H1 (cell line): ENCODE measurements at regions not wholly inside any gene's neighbourhood (a gene's known extent, or its start where the extent isn't known, plus 50 kb on each side); places are given as distances from the start of the nearest gene placed in this dataset.

Source experiments
- CTCF ChIA-PET: fragments of 300-600 bp; sonication (Branson Sonifier 250); formaldehyde crosslinking; loops from one replicate; lab custom pipeline; 2021; ENCODE audit not compliant: partially characterized antibody; lab: Charles Lee
- POLR2A ChIA-PET: fragments of 300-600 bp; sonication (Branson Sonifier 250); formaldehyde crosslinking; loops from one replicate; lab custom pipeline; 2021; ENCODE audit warnings: inconsistent platforms; ENCODE audit not compliant: partially characterized antibody; lab: Charles Lee
- DNase-seq, 2 experiments: peaks; one replicate each; pipeline versions ENCODE4 v3.0.0 to v3.0.0-alpha.2; 2010 to 2022; ENCODE audit warnings: low spot score in 2 of 2, low read depth in 1 of 2, mixed read lengths in 1 of 2
- FAIRE-seq: peaks from 2 replicates; lab custom pipeline; 2011; peaks lifted over from hg19 to GRCh38; lab: Jason Lieb, UNC
- H2AFZ ChIP-seq: 2 replicates; pipeline ENCODE4 v1.8.1; 2012; ENCODE audit warnings: low read length, inconsistent platforms
- H2AK5ac ChIP-seq: 2 replicates; pipeline ENCODE4 v1.6.1; 2013; ENCODE audit warnings: low read depth, low read length
- H2BK120ac ChIP-seq: replicated peaks from 2 replicates; pipeline ENCODE3; 2013; ENCODE audit warnings: low read depth, low read length, inconsistent platforms
- H2BK12ac ChIP-seq: 2 replicates; pipeline ENCODE4 v1.6.1; 2013; ENCODE audit warnings: low read depth, low read length
- H2BK15ac ChIP-seq: 2 replicates; pipeline ENCODE4 v1.6.1; 2013; ENCODE audit warnings: low read length
- H2BK20ac ChIP-seq: 2 replicates; pipeline ENCODE4 v1.6.1; 2013; ENCODE audit warnings: low read length
- H2BK5ac ChIP-seq: 2 replicates; pipeline ENCODE4 v1.6.1; 2013; ENCODE audit warnings: low read depth, low read length
- H3K14ac ChIP-seq: 2 replicates; pipeline ENCODE4 v1.6.1; 2013; ENCODE audit warnings: inconsistent platforms; ENCODE audit not compliant: insufficient read length
- H3K18ac ChIP-seq: 2 replicates; pipeline ENCODE4 v1.6.1; 2013; ENCODE audit warnings: low read length; ENCODE audit errors: extremely low read depth
- H3K23ac ChIP-seq: 2 replicates; pipeline ENCODE4 v1.6.1; 2013; ENCODE audit warnings: inconsistent platforms; ENCODE audit not compliant: insufficient read length
- H3K23me2 ChIP-seq: 2 replicates; pipeline ENCODE4 v1.6.1; 2013; ENCODE audit warnings: low read depth, low read length
- H3K27ac ChIP-seq: 2 replicates; pipeline ENCODE4 v1.6.1; 2011; ENCODE audit warnings: low read depth, low read length, inconsistent platforms
- H3K27me3 ChIP-seq, 4 experiments: replicated peaks in 1 of 4; 1 replicate in 1 of 4; 2 replicates in 3 of 4; pipeline versions ENCODE4 v1.6.1 to v1.8.1; 2011 to 2013; ENCODE audit warnings: low read length in 3 of 4, mild to moderate bottlenecking in 3 of 4, inconsistent platforms in 2 of 4, mixed read lengths in 2 of 4, moderate library complexity in 1 of 4; ENCODE audit not compliant: control insufficient read depth in 3 of 4, insufficient read depth in 3 of 4; ENCODE audit errors: extremely low read depth in 1 of 4
- H3K36me3 ChIP-seq, 4 experiments: 2 replicates each; pipeline versions ENCODE4 v1.6.1 to v1.8.1; 2011 to 2013; ENCODE audit warnings: mild to moderate bottlenecking in 4 of 4, low read length in 3 of 4, moderate library complexity in 2 of 4, control low read depth in 1 of 4, inconsistent platforms in 1 of 4; ENCODE audit not compliant: insufficient read depth in 4 of 4, control insufficient read depth in 2 of 4
- H3K4ac ChIP-seq: replicated peaks from 2 replicates; pipeline ENCODE3; 2013; ENCODE audit warnings: low read length, low read depth, mixed read lengths, inconsistent platforms; ENCODE audit not compliant: insufficient read length
- H3K4me1 ChIP-seq, 4 experiments: replicated peaks in 1 of 4; 1 replicate in 1 of 4; 2 replicates in 3 of 4; pipeline versions ENCODE4 v1.6.1 to v1.8.1; 2011 to 2013; ENCODE audit warnings: low read length in 3 of 4, inconsistent platforms in 2 of 4, mixed read lengths in 1 of 4; ENCODE audit not compliant: insufficient read depth in 4 of 4, control insufficient read depth in 3 of 4
- H3K4me2 ChIP-seq, 2 experiments: 2 replicates each; pipeline versions ENCODE4 v1.6.1 to v1.8.1; 2011 to 2013; ENCODE audit warnings: low read depth in 2 of 2, low read length in 2 of 2, control low read depth in 1 of 2, inconsistent platforms in 1 of 2, mild to moderate bottlenecking in 1 of 2; ENCODE audit not compliant: insufficient read depth in 1 of 2
- H3K4me3 ChIP-seq, 4 experiments: fragments of 200-600, 300-600 bp in 1 of 4; sonication (generic), shearing (Covaris generic), sonication (Bioruptor Twin) in 1 of 4; 2 replicates each; pipeline versions ENCODE4 v1.5.1 to v1.8.1; 2011 to 2016; ENCODE audit warnings: low read length in 4 of 4, low read depth in 3 of 4, control low read depth in 2 of 4, inconsistent platforms in 2 of 4, mild to moderate bottlenecking in 2 of 4, mixed read lengths in 1 of 4, moderate library complexity in 1 of 4; ENCODE audit not compliant: insufficient read depth in 2 of 4; ENCODE audit errors: extremely low read depth in 1 of 4
- H3K56ac ChIP-seq: replicated peaks from 2 replicates; pipeline ENCODE3; 2013; ENCODE audit warnings: low read depth, mild to moderate bottlenecking, mixed read lengths, low read length, inconsistent platforms; ENCODE audit not compliant: insufficient read length
- H3K79me1 ChIP-seq: 2 replicates; pipeline ENCODE4 v1.6.1; 2013; ENCODE audit warnings: low read depth, low read length, control low read depth
- H3K79me2 ChIP-seq, 2 experiments: 2 replicates each; pipeline versions ENCODE4 v1.6.1 to v1.8.1; 2012 to 2013; ENCODE audit warnings: low read length in 2 of 2, mild to moderate bottlenecking in 2 of 2, inconsistent platforms in 1 of 2; ENCODE audit not compliant: insufficient read depth in 2 of 2, control insufficient read depth in 1 of 2
- H3K9ac ChIP-seq, 4 experiments: replicated peaks in 1 of 4; 1 replicate in 1 of 4; 2 replicates in 3 of 4; pipeline versions ENCODE4 v1.6.1 to v1.8.1; 2011 to 2013; ENCODE audit warnings: low read depth in 3 of 4, low read length in 3 of 4, control low read depth in 2 of 4, mild to moderate bottlenecking in 2 of 4, moderate library complexity in 2 of 4, inconsistent platforms in 1 of 4; ENCODE audit errors: extremely low read depth in 1 of 4
- H3K9me3 ChIP-seq, 2 experiments: 2 replicates each; pipeline versions ENCODE4 v1.6.1 to v1.8.1; 2012 to 2013; ENCODE audit warnings: mild to moderate bottlenecking in 2 of 2, moderate library complexity in 2 of 2, control low read depth in 1 of 2, inconsistent platforms in 1 of 2, low read depth in 1 of 2, low read length in 1 of 2, mixed read lengths in 1 of 2; ENCODE audit not compliant: insufficient read depth in 2 of 2
- H4K20me1 ChIP-seq, 2 experiments: replicated peaks in 1 of 2; 2 replicates each; pipeline versions ENCODE3 to v1.8.1; 2011 to 2013; ENCODE audit warnings: inconsistent platforms in 2 of 2, low read length in 2 of 2, mild to moderate bottlenecking in 1 of 2; ENCODE audit not compliant: insufficient read depth in 2 of 2, control insufficient read depth in 1 of 2
- H4K5ac ChIP-seq: 2 replicates; pipeline ENCODE4 v1.6.1; 2013; ENCODE audit warnings: low read length, low read depth, mixed read lengths, inconsistent platforms; ENCODE audit not compliant: insufficient read length
- H4K8ac ChIP-seq: 2 replicates; pipeline ENCODE4 v1.8.0; 2013; ENCODE audit warnings: mild to moderate bottlenecking, moderate library complexity, low read length, inconsistent platforms; ENCODE audit not compliant: insufficient read depth; ENCODE audit errors: extremely low read depth
- H4K91ac ChIP-seq: replicated peaks from 2 replicates; pipeline ENCODE3; 2013; ENCODE audit warnings: low read length, mixed read lengths, inconsistent platforms; ENCODE audit not compliant: insufficient read length
- ATF2 ChIP-seq: IDR thresholded peaks from 2 replicates; pipeline ENCODE4 v1.6.1; 2012; ENCODE audit warnings: low read length, inconsistent platforms
- ATF3 ChIP-seq: IDR thresholded peaks from 2 replicates; pipeline ENCODE4 v1.6.1; 2011; ENCODE audit warnings: low read depth, mild to moderate bottlenecking, low read length; ENCODE audit not compliant: insufficient read depth
- CEBPB ChIP-seq: IDR thresholded peaks from 2 replicates; pipeline ENCODE4 v1.6.1; 2012; ENCODE audit warnings: low read depth, low read length
- EZH2 ChIP-seq: fragments of 200-600 bp; sonication (generic); IDR thresholded peaks from 2 replicates; pipeline ENCODE4 v1.7.1; 2012; ENCODE audit warnings: low read depth, mild to moderate bottlenecking, moderate library complexity, low read length, inconsistent platforms; ENCODE audit not compliant: severe bottlenecking
- HDAC6 ChIP-seq: IDR thresholded peaks from one replicate; pipeline ENCODE4 v1.7.1; 2012; ENCODE audit warnings: low read depth, mild to moderate bottlenecking, inconsistent platforms, low read length, moderate library complexity
- JUN ChIP-seq: IDR thresholded peaks from 2 replicates; pipeline ENCODE4 v1.6.1; 2011; ENCODE audit warnings: low read depth, mild to moderate bottlenecking, improper control_type of control experiment, low read length
- NANOG ChIP-seq: IDR thresholded peaks from 2 replicates; pipeline ENCODE4 v1.6.1; 2011; ENCODE audit warnings: low read length, low read depth, mild to moderate bottlenecking, inconsistent platforms; ENCODE audit not compliant: insufficient read depth, poor library complexity, severe bottlenecking
- RAD21 ChIP-seq, 2 experiments: IDR thresholded peaks in 1 of 2; conservative IDR thresholded peaks in 1 of 2; 2 replicates each; pipeline ENCODE4 v1.6.1; 2011; ENCODE audit warnings: low read depth in 2 of 2, low read length in 2 of 2, improper control_type of control experiment in 1 of 2, inconsistent platforms in 1 of 2, mild to moderate bottlenecking in 1 of 2, moderate library complexity in 1 of 2
- SAP30 ChIP-seq: fragments of 300-600 bp; sonication (generic); IDR thresholded peaks from 2 replicates; pipeline ENCODE4 v1.7.1; 2012; ENCODE audit warnings: low read length, moderate library complexity, mild to moderate bottlenecking, inconsistent platforms; ENCODE audit not compliant: insufficient read depth, insufficient replicate concordance
- SIN3A ChIP-seq, 2 experiments: IDR thresholded peaks in 1 of 2; conservative IDR thresholded peaks in 1 of 2; 2 replicates each; pipeline ENCODE4 v1.6.1; 2011 to 2012; ENCODE audit warnings: low read length in 2 of 2, improper control_type of control experiment in 1 of 2, low read depth in 1 of 2, mild to moderate bottlenecking in 1 of 2
- SP1 ChIP-seq: IDR thresholded peaks from 2 replicates; pipeline ENCODE4 v1.6.1; 2011; ENCODE audit warnings: low read depth, low read length
- WGBS, 2 experiments: shearing (Covaris generic) in 1 of 2; methylation state at CpG; one replicate each; pipeline versions ENCODE4 v1.1.6 to v1.1.7; 2013 to 2015; ENCODE audit warnings: low lambda C conversion rate in 2 of 2, mixed read lengths in 2 of 2, inconsistent platforms in 1 of 2, low coverage in 1 of 2, missing lambda C conversion rate in 1 of 2; ENCODE audit not compliant: insufficient replicate concordance in 2 of 2, insufficient coverage in 1 of 2, insufficient read length in 1 of 2; ENCODE audit errors: extremely low coverage in 1 of 2, missing lambda C conversion rate in 1 of 2; 5-methylcytosine and 5-hydroxymethylcytosine counted together

GRCh38 chr12:24111086-24111485, 161.6 kb upstream of the SOX5 start:
- H2AFZ ChIP-seq, result no peak overlapping the region
- H3K79me1 ChIP-seq, result no peaks in the 10 kb centered on the region
- H3K4ac ChIP-seq, result no peak overlapping the region
- H2AK5ac ChIP-seq, result no peak overlapping the region
- CTCF ChIA-PET, result no interaction called here
- H3K79me2 ChIP-seq, result no peaks in the 10 kb centered on the region
- POLR2A ChIA-PET, result no interaction called here
- H2BK120ac ChIP-seq, result no peak overlapping the region
- H3K9ac ChIP-seq, result no peak overlapping the region
- no peaks in the 10 kb centered on the region for H3K4me1 ChIP-seq
- H4K91ac ChIP-seq, result no peak overlapping the region
- H2BK12ac ChIP-seq, result no peak overlapping the region
- DNase-seq, result no peak
- no peak overlapping the region for H3K4me3 ChIP-seq
- H3K18ac ChIP-seq, result no peak overlapping the region
- FAIRE-seq, result no peak
- WGBS, 2 experiments, result 95% methylated on average over 1 of the region's 1 CpG; no CpG with 5 or more reads in 1 of the 2 experiments
- H4K8ac ChIP-seq, result no peak overlapping the region
- H3K56ac ChIP-seq, result no peak overlapping the region
- H3K23me2 ChIP-seq, result no peaks in the 10 kb centered on the region
- H2BK15ac ChIP-seq, result no peak overlapping the region
- H3K4me2 ChIP-seq, result no peak overlapping the region
- no peak overlapping the region for H4K5ac ChIP-seq
- no peak overlapping the region for H2BK5ac ChIP-seq
- no peak overlapping the region for H2BK20ac ChIP-seq
- H3K36me3 ChIP-seq, result no peaks in the 10 kb centered on the region
- H4K20me1 ChIP-seq, result no peaks in the 10 kb centered on the region
- no peak overlapping the region for H3K14ac ChIP-seq
- H3K23ac ChIP-seq, result no peak overlapping the region
- no peaks in the 10 kb centered on the region for H3K9me3 ChIP-seq
- TF ChIP-seq NANOG, result no peak
- TF ChIP-seq JUN, result no peak
- no peak for TF ChIP-seq SAP30
- TF ChIP-seq RAD21 (IDR thresholded peaks at IDR 0.05 in 1 of 2, conservative IDR thresholded peaks at IDR 0.05 in 1 of 2; ENCODE audit: low read depth in 2 of 2, low read length in 2 of 2), result no peak
- TF ChIP-seq HDAC6, result no peak
- TF ChIP-seq SP1, result no peak
- TF ChIP-seq SIN3A (conservative IDR thresholded peaks at IDR 0.05 in 1 of 2, IDR thresholded peaks at IDR 0.05 in 1 of 2; ENCODE audit: low read depth in 1 of 2, low read length in 2 of 2), result no peak
- no peak for TF ChIP-seq ATF2
- no peak for TF ChIP-seq CEBPB
- no peak for TF ChIP-seq EZH2
- no peak for TF ChIP-seq ATF3
- H3K27me3 ChIP-seq, result no peaks in the 10 kb centered on the region
- no peak overlapping the region for H3K27ac ChIP-seq
